HG02763 (cell line): ENCODE measurements at regions not wholly inside any gene's neighbourhood (a gene's known extent, or its start where the extent isn't known, plus 50 kb on each side); places are given as distances from the start of the nearest gene placed in this dataset.
"Not testable (repeated sequence)": the region's sequence is repeated elsewhere in the genome, so short reads cannot be mapped to it uniquely, and the experiment has no call there.

ENCODE experiments used
- ATAC-seq: cut with Tn5 transposase; IDR thresholded peaks from one replicate; pipeline ENCODE4 v1.9.1; 2021; ENCODE audit warnings: mild to moderate bottlenecking, moderate library complexity; ENCODE audit not compliant: unreplicated experiment

DNA sequence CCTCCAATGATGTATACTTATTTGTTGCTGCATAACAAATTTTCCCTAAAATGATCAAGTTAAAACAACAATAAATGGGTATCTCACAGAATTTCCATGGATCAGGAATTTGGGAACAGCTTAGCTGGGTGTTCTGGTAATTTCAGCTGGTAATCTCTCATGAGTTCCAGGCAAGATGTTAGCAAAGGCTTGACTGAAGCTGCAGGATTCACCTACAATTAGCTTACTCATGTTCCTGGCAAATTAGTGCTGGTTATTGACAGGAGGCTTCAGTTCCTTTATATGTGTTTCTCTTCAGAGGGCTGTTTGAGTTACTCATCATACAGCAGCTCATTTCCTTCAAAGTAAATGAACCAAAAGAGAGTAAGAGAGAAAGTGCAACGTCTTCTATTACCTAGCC is 506.3 kb upstream of the IMPG1 start:
- ATAC-seq: no peak

DNA sequence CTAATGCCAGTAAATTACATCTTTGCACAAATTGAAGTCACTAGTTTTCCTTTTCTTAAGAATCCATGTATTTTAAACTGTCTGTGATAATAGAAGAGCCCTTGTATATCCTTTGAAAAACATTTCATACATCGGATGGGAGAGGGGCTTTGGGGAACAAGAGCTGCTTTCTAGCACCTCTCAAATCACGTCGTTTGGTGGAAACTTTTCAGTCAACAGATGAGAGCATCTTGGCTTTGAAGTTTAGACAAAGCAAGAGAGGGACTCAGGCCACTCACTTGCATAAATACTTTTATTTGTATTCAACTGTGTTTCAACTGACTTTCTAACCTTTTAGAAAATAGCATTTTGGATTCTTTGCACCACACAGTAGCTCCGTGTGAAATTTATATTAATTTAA is 502.3 kb upstream of the IMPG1 start:
- ATAC-seq: no peak

DNA sequence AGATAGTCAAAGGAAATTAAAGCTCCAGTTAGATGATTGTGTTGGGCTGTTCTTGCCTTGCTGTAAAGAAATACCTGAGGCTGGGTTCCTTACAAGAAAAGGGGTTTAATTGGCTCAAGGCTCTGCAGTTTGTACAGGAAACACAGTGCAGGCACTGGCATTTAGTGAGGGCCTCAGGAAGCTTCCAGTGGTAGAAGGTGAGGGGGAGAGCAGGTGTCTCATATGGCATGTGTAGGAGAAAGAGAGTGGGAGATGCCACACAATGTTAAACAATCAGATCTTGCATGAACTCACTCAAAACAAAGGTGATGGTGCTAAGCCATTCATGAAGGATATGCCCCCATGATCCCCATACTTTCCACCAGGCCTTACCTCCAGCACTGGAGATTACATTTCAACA is 493.5 kb upstream of the IMPG1 start:
- no peak for ATAC-seq

DNA sequence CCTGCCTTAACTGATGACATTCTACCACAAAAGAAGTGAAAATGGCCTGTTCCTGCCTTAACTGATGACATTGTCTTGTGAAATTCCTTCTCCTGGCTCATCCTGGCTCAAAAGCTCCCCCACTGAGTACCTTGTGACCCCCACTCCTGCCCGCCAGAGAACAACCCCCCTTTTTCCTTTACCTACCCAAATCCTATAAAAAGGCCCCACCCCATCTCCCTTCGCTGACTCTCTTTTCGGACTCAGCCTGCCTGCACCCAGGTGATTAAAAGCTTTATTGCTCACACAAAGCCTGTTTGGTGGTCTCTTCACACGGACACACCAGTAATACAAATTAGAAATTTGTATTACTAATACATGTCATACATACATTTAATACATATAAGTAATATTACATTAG is 489.9 kb upstream of the IMPG1 start:
- not testable (repeated sequence) for ATAC-seq

DNA sequence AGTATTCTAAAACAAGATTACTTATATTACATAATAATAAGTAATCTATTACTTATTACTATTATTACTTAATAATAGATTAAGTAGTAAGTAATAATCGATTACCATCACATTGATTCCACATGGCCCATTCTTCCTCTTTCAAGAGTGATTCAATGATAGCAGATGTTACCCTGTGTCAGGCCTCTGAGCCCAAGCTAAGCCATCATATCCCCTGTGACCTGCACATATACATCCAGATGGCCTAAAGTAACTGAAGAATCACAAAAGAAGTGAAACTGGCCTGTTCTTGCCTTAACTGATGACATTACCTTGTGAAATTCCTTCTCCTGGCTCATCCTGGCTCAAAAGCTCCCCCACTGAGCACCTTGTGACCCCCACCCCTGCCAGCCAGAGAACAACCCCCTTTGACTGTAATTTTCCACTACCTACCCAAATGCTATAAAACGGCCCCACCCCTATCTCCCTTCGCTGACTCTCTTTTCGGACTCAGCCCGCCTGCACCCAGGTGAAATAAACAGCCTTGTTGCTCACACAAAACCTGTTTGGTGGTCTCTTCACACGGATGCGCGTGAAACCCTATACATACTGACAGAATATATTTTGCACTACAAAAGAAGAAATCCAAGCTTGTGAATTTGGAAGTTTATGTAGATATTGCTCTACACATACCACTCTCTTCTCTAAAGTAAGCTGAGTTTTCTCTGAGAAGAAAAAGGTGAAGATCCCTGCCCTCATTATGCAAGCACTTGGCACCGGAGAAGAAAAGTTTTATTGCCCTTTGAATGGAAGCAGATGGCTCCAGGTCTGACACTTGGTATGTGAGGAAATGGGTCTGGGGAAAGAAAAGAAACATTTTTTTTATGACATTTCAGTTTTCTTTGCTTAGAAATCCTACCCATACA is 488.6 kb upstream of the IMPG1 start:
- not testable (repeated sequence) for ATAC-seq

DNA sequence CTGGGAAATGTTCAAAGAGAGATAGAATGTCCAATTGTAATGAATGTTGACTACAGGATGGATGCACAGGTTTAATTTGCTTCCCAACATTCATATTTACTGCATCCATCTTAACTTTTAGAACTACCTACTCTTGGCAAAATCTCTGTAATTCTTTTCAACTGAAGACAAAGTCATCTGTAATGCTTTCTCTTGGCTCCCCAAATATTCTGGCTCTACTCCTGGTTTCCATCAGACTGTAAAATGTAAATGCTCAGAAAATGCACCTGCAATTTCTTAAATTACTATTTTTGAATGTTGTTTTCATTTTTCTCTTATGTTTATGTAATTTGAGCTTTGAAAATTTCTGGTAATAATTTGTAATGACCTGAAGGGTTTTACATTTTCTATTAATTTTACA is 480.8 kb upstream of the IMPG1 start:
- no peak for ATAC-seq

DNA sequence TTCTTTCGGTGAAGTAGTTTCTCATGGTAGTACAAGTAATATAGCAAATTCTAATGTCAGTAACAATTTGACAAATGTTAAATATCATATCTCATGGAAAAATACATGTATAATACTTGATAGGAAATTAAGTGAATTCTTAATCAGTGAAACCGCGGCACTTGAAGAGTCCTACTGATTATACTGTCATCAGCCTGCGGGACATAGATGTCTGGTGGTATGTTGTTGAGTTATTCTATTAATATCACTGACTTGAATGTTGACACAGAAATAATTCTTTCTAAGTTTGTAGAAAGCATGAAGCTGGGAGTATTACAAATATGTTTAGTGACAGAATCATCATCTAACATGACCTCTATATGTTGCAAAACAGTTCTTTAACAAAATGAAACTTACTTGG is 479.8 kb upstream of the IMPG1 start:
- ATAC-seq: no peak

DNA sequence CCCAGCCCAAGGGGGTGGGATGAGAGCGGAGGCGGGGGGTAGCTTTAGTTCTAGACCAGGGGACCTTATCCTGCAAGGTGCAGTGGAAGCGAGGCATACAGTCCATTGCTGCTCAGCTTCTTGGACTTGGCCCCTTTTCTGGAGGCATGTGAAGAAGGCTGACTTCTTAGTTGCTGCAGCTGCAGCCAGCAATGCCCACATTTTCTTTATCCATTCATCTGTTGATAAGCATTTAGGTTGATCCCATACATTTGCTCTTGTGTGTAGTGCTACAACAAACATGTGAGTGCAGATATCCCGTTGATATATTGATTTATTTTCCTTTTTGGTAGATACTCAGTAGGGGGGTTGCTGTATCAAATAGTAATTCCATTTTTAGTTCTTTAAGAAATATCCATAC is 461.2 kb upstream of the IMPG1 start:
- ATAC-seq: no peak

DNA sequence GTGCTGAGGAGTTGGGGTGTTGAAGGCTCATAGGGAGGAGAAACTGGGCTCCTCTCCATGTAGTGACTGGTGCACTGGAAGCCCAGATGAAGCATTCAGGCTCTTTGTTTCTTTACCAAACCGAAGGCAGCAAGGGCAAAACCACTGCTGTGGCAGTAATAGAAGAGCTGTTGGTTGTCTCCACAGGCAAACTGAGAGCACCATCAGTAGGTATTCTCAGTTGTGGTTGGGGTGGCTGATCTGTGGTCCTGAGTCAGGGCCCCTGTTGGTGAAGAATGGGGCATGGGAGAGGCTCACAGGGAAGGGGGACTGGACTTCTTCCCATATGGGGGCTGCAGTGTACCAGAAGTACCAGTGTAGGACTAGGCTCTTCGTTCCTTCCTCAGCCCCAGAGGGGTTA is 460.2 kb upstream of the IMPG1 start:
- no peak for ATAC-seq

DNA sequence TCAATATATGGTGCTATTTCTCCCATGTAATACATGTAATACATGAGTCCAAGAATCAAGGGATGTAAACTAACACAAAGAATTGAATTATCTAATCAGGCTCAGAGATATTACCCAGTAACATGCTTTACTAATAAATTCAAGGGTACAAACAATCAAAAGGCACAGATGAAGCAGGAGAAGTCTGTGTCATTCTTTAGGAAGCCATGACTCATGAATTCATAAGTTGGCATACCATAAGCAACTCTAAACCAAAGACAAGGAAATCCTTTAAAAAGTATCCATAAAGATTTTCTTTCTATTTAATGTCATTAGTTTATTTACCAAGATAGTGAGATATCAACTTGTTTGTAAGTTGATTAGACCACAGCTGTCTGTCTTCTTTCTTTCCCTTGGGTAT is 446.0 kb upstream of the IMPG1 start:
- ATAC-seq: no peak

DNA sequence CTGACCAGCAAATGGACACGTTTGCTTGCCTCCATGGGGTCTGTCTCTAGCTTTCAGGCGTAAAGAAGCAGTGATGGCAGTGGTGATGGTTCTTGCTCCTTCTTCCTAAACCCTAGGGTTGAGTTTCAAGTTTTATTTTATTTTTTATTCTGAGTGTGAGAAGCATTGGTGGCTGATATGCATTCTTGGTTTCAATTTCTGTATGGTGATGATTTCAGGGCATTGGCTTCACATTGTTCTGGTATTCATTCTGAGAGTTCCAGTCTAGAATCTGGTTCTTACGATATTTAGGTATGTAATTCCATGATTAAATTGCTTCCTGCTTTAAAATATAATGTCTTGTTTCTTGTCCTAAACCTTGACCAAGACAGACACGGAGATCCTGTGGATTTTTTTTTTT is 444.5 kb upstream of the IMPG1 start:
- ATAC-seq: no peak

DNA sequence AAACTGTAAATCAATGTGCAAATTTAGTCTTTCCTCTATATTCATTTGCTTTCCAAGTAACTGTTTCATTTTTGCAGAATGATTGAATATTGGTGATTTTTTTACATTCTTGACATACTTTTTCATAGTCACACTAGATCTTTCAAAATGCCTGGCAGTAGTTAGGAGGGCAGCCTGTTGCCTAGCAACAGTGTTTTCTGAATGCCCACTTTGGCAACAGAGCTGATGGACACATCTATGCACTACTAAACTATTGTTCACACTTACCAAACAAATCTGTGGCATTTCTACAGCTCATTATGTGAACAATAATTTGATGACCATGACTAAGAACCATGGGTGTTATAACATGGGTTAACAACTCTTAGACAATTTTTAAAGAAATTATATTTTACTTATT is 438.0 kb upstream of the IMPG1 start:
- ATAC-seq: no peak

DNA sequence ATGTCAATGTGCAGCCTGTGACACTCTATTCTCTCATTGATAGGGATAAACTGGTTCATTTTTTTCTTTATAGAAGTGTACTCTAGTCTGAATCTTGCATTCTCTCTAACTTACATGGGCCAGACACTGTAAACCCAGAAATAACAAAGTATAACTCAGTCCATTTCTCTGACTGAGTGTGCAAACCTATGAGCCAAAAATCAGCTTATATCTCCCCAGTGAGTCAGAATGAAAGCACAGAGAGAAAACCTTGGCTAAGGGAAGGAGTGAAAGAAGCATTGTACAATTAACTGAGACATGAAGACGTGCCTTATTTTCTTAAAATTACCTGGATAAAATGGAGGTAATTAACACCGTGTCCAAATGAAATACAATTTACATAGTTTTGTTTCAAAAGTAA is 436.9 kb upstream of the IMPG1 start:
- no peak for ATAC-seq

DNA sequence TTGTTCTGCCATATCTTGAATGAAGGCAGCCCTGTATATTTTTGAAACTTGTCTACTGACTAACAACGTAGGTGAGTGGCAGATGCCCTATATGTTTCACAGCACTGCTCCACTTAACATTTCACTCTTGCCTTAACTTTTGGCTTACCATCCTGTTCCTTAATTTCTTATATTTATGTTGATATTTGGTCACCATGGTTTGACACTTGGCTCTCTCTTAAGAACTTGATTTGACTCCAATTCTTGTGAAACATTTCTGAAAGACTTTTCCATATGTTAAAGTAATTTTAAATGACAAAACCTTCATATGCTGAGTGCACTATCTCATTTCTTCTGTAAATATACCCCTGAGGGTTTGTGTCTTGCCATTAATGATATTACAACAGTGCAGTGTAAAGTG is 434.3 kb upstream of the IMPG1 start:
- no peak for ATAC-seq

DNA sequence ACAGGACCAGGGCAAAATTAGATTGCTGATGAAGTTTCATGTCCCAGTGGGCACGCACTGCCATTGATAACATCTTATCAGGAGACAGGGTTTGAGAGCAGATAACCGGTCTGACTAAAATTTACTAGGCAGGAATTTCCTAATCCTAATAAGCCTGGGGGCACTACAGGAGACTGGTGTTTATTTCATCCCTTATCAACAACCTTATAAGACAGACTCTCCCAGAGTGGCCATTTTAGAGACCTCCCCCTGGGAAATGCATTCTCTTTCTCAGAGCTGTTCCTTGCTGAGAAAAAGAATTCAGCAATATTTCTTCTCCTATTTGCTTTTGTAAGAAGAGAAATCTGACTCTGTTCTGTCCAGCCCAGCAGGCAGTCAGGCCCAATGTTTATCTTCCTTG is 423.4 kb upstream of the IMPG1 start:
- ATAC-seq: no peak

DNA sequence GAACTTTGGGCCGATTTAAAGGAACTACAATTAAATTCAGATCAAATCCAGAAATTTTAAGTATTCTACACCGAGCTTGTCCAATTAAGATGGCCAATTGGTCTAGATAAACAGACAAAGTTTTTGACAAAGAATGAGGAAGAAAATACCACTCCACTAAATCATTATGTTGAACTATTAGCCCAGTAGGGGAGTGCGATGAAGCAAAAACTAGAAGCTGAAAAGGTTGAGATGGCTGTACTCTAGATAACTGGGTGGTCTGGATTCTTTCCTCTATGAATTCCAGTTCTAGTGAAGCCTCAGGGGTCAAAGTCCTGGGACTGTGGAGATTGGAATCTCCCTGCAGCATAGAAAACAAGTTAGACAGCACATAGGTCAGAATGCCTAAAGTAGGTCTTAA is 418.9 kb upstream of the IMPG1 start:
- ATAC-seq: not testable (repeated sequence)

DNA sequence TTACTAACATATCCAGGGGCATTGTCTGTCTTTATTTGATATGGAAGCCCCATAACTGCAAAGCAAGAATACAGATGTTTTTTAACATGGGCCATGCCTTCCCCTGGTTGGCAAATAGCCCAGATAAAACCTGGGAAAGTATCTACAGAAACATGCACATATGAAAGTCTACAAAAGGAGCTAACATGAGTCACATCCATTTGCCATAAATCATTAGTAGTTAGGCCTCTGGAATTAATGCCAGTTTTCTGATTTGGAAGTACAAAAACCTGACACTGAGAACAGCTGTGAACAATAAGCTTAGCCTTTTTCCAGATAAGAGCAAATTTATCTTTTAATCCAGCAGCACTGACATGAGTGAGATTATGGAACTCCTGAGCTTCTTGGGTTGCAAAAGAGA is 418.0 kb upstream of the IMPG1 start:
- ATAC-seq: no peak

DNA sequence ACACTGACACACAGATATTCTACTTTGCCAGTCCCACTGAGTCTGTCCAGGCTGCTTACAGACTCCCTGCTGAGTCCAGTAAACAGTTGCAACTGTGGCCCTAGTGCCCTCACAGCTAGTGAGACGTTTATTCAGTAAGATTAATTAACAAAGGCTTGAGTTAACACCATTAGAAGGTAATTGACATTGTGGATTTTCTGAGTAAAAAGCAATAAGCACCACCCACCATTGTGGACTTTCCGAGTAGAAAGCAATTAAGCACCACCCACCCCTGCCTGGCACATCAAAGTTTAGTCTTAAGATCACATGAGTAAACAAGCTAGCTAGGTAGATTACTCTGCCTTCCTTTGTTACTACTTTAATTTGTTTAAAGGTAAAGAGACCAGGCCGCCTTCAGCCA is 408.6 kb upstream of the IMPG1 start:
- no peak for ATAC-seq

DNA sequence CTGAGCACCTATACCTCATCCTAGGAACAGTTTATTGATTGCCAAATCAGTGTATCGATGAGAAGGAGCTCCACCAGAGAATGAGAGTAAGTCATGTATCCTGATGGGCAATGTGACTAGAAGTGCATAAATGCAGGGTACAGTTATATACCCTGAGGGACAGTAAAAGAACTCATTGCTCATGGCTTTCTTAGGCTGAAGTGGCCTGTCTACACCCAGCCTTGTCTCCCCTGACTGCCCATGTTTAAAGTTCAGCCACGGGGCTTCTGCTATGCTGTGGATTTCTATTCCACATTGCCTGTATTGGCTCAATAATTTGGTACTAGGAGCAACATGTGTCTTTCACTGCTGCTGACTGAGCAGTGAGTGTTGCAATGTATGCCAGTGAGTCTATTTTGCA is 400.4 kb upstream of the IMPG1 start:
- no peak for ATAC-seq

DNA sequence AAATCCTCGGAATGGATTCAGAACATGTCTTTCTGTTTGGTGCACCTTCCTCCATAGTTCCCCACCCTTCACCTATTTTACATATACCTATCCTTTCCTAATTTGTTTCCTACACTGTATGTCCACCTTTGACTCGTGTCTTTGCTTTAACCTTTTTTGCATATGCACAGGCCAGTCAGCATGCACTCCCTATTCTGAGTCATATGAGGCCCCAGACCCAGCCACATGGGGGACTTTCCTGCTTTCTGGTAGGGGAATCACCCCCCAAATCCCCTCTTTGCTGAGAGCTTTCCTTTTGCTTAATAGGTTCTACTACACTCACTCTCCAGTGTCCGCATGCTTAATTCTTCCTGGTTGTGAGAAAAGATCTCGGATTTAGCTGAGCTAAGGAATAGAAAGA is 393.8 kb upstream of the IMPG1 start:
- ATAC-seq: no peak

DNA sequence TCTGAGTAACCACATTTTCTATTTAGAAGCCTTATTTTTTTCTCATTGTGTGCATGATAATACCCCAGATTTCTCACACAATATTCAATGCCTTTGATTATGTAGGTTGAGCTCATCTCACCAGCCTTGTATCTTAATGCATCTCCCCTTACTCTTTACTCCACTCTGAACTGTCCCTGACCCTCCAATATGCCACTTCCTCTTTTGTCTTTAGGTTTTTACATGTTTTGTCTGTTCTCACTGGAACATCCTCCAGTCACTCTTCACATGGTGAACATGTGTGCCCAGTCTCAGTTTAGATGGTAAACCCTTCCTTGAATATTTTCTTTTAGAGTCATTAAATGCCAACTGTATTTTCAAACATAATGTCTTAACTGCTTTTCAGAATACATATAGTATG is 392.9 kb upstream of the IMPG1 start:
- no peak for ATAC-seq

DNA sequence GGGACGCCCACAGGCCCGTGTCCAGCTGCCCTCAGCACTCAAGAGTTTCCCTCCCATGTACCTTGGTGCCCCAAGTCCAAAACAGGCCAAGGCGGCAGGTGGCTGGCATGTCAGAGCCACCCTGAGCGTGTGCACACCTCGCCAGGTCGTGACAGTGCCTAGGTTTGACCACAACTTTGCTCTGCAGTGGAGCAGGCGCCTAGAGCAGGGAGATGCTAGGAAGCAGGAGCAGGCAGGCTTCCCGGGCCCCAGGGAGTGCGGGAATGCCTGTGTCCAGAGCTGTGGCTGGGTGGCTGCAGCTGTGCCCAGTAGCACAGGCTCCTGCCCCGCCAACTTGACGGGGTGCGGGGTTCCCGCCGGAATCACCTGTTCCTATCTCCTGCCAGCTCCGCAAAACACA is 380.8 kb upstream of the IMPG1 start:
- no peak for ATAC-seq
